GM18867 (cell line): ENCODE measurements at regions not wholly inside any gene's neighbourhood (a gene's known extent, or its start where the extent isn't known, plus 50 kb on each side); places are given as distances from the start of the nearest gene placed in this dataset.
"Not testable (repeated sequence)": the region's sequence is repeated elsewhere in the genome, so short reads cannot be mapped to it uniquely, and the experiment has no call there.

Experiments used
- ATAC-seq: cut with Tn5 transposase; IDR thresholded peaks from one replicate; pipeline ENCODE4 v1.9.1; 2021; ENCODE audit warnings: mild to moderate bottlenecking, moderate library complexity; ENCODE audit not compliant: unreplicated experiment

DNA sequence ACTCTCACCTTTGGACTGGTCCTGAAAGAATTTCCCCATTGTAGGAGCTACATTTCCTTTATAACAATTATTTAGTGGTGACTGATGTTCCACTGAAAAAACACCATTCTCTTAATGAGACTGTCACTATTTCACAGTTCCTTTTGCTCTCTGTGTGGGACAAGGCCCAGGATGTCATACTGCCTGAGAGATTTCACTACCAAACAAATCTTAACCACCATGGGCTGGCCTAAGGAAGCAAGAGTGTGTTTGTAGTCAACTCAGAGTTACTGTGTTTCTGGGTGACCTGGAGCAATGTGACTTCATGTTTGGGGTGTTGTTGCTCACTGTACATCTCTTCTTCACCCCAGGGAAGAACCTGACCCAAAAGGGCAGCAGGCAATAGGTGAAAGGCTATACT is 50.1 kb upstream of the ZNF608 start:
- peak; percentile 52 for ATAC-seq

DNA sequence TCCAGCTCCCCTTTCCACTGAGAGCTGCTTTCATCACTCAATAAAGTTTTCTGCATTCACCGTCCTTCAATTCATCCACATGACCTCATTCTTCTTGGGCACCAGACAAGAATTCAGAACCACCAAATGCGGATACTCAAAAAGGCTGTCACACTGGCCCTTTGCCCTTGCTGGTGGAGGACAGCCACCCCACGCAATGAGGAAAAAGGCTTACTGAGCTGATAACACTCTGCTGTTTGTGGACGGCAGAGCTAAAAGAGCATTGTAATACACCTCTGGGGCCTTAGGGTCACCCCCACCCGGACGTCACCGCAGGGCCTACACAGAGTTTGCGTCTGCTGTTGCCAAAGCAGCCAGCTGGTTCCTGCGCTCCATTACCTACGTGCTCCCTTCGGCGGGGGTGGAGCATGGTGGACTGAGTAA is 51.2 kb upstream of the ZNF608 start:
- no peak for ATAC-seq

DNA sequence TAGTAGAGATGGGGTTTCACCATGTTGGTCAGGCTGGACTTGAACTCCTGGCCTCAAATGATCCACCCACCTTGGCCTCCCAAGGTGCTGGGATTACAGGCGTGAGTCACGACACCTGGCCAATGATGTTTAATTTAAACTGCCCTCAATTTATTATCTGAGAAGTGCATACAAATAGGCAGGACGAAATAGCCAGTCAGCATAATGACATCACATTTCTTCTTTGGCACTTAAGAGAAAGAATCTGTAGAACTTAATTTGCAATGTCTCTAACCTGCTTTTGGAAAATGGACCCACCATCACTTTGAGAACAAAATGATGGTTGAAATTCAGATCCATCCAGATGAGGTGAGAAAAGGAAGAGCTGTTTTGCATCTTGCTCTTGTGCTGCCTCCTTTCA is 52.5 kb upstream of the ZNF608 start:
- no peak for ATAC-seq

DNA sequence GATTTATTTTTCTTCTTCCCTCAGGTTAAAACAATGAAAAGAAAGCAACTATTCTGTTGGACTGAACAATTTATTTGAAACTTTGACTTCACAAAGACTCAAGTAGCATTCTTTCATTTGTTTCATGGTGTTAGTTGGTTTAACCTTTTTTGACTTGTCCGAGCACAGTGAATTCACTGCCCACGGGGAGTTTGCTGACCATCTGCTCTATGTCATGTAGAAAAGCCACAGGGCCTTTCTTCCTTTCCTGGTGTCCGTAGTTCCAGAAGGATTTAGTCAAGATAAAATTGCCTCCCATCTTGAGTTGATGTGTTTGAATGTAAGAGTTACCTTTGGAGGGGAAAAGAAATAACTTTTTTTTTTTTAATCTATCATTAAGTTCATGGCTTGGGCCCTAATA is 55.1 kb upstream of the ZNF608 start:
- no peak for ATAC-seq

DNA sequence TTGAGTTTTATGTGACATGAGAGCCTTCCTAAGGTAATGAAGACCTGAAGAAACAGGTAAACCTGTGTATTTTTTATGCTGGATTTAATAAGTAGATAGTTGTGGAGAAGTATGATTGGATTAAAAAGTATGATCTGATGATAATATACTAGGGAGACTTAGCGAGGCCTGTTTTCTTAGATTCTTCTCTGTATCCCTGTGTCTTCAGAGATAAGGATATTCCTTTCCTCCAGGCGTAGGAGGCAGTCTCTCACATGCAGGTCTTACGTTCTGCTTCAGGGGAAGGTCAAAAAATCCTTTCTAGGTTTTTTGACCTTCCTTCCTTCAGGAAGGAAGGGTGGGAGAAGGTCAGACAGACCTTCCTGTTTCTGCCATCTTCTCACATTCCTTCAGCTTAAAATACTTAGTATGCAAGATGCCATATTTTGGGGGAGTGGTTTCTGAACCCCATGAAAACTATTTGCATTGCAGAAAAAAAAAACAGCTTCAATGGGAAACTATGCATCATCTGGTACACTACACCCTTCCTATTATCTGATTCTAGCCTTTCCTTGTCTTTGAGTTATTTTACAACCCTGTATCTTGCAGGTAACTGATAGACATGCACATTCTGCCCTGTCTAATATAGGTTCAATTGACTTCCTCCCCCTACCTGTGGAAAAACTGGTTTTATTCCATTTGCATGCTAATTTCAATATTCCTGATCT is 57.3 kb upstream of the ZNF608 start:
- no peak for ATAC-seq

DNA sequence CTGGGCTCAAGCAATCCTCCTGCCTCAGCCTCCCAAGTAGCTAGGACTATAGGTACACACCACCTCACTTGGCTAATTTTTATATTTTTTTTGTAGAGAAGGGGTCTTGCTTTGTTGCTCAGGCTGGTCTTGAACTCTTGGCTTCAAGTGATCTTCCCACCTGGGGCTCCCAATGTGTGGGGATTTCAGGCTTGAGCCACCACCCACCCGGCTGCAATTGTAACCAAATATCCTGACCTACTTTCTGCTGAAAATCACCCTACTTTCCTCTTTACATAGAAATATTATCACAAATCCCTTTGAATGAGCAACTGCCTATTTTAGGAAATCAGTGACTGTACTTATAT is 59.6 kb upstream of the ZNF608 start:
- ATAC-seq, result no peak

DNA sequence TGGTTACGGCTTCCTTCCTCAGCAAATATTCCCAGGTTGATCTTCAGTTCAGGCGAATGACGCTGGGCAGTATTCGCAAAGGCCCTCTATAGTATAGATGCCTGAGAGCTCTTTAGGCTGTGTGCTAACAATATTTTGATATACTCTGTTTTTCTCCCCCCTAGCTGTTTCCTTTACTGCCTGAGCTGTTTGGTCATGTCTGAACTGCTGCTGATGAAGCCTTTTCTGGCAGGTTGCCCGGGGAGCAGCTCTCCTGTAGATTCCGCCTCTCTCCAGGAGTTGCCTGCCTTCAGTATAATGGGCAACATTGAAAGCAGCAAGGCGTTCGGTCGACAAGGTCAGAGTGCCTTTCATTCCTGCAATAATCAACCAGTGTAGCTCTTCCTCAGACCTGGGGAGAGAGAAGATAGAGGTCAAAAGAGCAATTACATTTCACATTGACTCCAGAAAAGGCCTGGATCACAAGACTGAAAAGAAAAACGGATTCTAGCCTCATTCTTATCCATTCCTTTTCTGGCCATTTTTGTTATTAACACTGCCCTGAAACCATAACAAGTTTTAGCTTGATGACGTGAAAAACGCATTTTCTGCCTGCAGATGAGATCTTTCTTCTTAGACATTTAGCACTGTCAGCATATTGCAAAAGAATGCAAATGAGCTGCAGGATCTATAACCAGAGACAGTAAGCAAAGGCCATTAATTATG is 60.1 kb upstream of the ZNF608 start:
- no peak for ATAC-seq

DNA sequence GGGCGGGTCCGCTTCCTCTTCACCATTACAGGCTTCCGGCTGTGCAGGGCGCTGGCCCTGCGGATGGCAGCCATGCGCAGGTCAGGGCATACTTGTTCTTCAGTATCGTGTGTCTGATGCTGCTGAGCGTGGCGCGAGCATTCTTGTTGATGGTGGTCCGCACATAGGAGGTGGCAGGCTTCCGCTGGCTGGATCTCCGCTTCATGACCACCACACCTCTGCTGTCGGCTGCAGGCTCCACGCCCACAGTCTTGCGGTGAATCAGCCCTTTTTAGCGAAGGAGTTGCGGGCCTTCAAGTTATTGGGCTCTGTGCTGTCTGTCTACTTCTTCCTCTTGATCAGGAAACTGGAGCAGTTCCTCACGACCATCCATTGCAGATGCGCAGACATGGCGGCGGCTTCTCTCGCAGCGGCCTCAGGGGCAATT is 62.4 kb upstream of the ZNF608 start:
- ATAC-seq, result no peak

DNA sequence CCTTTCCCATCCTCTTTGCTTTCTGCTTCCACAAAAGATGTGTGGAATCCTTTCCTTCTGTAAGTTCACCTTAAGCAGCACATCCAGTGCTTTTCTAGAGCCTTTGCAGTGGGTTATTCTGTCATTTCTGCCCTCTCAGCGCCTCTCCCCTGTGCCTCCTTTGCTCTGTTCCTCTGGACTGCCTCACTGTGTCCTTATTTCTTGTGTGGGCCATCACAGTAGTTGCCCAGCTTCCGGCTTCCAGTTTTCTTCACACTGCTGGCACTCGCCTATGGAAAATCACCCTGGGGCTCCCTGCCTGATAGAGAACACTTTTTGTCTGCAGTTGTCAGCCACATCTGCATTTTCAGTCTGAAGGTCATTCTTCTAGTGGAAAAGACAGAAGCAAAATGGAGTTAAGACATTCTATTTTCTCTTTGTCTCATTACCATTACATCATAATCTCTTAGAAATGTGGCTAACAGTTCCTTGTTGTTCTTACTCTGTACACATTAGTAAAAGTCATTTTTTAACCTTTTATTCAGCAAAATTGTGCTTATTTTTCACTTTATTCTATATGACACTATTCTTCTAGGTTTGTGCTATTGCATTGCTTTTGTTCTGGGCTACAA is 64.1 kb upstream of the ZNF608 start:
- ATAC-seq, result no peak

DNA sequence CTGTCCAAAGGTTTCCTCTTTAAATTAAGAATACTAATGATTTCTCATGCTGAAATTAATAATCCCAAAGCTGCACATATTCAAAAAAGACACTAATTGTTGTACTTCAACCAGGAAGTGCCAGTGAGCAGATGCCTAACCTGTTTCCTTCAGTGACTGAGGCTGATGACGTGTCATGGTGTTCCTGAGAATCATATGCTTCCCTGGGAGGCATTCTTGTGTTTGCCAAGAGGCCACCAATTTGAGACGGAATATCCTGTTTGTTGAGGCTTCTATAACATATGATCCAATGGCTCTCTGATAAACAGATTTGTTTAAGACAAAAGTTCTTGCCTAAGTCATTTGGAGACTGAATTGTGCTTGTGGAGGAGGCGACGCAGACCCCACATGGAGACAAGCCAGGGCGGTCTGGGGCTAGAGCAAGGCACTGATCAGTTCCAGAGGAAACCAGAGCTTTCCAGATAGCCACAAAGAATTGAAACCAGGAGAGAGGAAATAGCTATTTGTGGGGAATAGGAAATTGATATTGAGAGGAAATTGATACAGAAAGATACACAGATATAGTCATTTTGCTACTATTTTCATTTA is 66.4 kb upstream of the ZNF608 start:
- ATAC-seq, result no peak

DNA sequence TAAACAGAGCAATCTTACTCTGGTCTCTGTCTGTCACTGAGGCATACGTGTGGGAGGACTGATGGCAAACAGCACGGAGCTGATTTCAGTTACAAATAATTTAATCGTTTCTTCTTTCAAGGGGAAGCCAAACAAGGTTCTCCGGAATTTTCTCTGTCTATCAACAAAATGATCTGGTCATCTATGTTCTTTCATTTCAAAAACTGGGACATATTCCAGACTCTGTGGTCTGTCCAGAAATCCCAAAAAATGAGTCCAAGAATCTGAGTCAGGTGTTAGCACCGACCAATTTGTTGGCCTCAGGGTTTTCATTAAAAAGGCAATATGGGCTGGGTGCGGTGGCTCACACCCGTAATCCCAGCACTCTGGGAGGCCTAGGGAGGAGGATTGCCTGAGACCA is 69.9 kb upstream of the ZNF608 start:
- ATAC-seq, result no peak

DNA sequence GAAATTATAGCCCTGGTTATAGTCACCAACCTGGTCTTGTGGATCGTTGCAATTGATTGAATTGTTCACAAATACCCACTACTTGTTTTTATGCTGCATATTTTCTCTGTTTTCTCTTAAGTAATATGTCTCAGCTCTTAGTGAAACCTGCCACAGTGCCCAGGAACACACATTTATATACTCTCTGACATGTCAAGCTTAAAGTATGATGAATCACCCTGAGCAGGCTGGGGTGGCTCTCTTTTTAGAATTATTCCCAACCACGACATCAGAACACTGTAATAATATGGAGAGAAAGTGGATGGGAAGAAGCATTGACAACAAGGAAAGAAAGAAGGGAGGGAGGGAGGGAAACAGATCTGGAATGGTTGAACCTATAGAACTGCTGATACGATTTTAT is 72.8 kb upstream of the ZNF608 start:
- no peak for ATAC-seq

DNA sequence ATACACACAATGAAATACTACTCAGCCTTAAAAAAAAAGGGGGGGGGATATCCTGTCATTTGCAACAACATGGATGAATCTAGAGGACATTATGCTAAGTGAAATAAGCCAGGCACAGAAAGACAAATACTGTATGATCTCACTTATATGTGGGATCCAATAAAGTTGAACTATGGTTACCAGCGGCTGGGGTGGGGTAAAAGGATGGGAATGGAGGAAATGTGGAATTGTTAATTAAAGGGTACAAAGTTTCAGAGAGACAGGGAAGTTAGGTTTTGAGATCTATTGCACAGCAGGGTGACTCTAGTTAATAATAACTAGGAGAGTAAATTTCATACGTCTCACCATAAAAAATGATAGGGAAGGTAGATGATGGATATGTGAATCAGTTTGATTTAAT is 76.2 kb upstream of the ZNF608 start:
- ATAC-seq, result no peak

DNA sequence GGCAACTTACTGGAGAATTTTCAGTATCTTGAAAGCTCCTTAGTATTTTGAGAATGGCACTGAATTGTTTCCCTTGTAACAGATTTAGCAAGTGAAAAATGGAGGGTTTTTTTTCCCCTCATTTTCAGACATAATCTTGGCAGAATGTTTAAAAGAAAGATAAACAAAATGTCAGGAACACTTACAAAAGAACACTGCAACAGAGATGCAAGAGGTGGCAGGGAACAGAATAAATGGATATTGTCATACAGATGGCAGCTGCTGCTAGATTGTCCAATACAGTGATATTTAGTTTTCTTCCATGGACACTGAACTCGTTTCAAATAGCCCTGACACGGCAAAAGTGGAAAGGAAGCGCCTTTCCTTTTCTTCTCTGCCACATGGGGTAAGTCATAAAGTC is 76.9 kb upstream of the ZNF608 start:
- no peak for ATAC-seq

DNA sequence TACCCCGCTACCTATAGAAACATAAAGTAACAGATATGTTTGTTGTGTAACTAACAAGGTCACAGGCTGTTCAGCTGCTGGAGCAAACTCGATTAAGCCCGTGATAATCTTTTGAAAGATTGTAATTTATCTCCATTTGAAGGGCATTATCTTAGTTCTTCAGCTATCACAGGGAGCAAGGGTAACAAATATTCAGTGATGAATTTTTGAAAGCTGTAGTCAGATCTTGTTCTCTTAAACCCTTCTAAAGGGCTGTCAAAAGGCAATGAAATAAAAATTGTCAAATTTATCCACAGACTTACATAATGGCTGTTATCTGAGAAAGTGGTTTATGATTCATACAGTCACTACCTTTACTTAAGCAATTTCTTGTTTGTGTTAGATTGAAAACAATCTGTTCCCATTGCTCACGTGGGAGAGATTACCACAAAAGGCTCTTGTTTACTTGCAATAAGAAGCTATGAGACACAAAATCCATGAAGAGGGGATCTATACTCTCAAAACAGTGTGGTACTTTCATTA is 78.3 kb upstream of the ZNF608 start:
- no peak for ATAC-seq

DNA sequence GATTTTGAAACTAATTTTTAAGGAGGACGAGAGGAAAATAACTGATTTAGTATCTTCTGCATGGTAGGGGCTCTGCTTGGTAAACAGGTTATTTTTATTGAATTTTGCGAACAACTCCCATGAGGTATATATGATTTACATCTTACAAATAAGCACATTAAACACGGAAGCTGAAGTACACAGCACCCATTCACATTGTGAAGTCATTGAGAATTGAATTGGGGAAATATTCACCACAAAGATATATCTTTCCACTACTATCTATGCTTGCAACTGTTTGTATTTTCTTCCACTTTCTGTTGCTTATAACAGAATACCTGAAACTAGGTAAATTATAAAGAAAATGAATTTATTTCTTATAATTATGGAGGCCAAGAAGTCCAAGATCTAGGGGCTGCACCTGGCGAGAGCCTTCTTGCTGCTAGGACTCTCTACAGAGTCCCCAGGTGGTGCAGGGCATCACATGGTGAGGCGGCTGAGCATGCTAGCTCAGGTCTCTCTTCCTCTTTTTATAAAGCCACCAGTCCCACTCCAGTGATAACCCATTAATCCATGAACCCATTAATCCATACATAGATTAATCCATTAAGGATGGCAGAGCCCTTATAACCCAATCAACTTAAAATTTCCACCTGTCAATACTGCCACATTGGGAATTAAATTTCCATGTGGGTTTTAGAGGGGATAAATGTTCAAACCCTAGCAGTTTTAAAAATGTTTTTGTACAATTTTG is 79.0 kb upstream of the ZNF608 start:
- ATAC-seq, result peak; percentile 93

DNA sequence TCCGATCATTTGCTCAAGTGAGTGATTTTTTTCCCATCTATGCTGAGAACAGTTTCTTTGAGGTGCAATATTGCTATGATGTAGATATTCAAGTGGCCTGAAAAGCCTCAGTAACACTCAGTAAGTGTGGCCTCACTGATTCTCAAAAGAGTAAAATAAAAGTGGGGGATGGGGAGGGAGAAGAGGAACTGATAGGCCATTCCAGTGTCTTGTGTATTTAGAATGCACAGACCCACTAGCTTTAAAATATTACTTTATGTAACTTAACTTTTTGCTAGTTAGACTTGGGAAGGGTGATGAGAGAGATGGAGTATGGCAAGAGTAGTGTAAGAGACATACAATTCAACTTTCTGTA is 79.5 kb upstream of the ZNF608 start:
- no peak for ATAC-seq

DNA sequence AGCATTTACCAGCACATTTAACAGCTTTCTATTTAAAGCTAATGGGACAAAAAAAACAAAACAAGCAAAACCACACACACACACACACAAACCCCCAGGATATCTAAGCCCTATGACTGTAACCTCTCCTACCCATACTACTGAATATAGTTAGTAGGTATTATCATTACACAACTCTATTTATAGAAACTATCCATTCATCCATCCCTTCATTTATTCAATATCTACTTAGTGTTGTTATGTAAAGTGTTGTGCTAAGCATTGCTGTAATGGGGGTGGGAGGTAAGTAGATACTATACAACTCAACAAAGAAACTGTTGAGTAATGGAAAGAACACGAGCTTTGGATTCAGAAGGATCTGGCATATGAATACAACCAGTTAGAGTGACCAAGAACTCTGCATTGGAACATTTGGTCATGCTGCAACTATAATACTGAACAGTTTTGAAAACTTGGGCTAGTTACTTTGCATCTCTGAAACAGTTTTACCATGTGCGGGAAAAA is 82.3 kb upstream of the ZNF608 start:
- ATAC-seq, result no peak

DNA sequence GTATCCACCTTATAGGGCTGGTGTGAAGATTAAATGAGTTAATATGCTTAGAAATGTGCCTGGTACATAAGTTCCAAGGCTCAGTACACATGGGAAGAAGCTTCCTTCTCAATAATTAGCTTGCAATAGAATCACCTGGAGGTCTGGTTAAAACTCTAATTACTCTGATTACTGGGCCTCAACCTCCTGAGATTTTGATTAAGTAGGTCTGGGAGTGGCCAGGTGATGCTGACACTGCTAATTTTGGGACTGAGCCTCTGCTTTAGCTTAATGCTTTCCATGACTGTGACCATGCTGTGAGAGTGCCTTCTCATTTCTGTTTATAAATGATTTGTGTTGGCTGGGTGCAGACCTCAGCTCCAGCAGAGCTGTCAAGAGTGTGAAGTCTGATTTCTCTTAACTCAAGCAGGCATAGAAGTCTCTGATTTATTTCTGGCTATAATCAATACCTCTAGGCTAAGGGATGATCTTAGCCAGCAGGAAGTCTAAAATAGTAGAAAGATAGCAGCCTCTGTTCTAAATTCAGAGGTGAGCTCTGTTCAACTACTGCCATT is 85.3 kb upstream of the ZNF608 start:
- no peak for ATAC-seq

DNA sequence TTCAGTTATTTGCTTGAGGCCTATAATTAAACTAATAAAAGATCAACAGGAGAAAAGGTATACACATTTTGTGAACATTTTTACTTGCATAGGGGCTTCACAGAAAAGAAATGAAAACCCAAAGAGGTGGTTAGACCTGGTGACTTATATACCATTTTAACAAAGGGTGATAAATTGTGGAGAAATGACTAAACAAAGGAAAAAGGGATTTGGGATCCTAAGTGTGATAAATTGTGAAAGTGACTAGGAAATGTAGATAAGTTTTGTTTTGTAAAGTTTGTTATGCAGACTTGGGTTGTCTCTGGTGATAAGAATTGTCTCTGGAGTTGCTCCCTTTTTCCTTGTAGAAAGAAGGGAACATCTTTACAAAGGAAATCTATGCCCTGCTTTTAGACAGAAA is 86.1 kb upstream of the ZNF608 start:
- no peak for ATAC-seq

DNA sequence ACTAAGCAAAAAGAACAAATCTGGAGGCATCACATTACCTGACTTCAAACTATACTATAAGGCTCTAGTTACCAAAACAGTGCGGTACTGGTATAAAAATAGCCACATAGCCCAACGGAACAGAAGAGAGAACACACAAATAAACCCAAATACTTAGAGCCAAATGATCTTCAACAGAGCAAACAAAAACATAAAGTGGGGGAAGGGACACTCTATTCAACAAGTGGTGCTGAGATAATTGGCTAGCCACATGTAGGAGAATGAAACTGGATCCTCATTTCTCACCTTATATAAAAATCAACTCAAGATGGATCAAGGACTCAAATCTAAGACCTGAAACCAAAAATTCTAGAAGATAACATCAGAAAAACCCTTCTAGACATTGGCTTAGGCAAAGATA is 89.9 kb upstream of the ZNF608 start:
- ATAC-seq, result not testable (repeated sequence)
